ACHN (cell line): ENCODE measurements at regions not wholly inside any gene's neighbourhood (a gene's known extent, or its start where the extent isn't known, plus 50 kb on each side); places are given as distances from the start of the nearest gene placed in this dataset.

Source experiments
- DNase-seq: peaks from one replicate; pipeline ENCODE4 v3.0.0-alpha.2; 2015
- in situ Hi-C: cut with HindIII; loops from 2 replicates; pipeline ENCODE4 v1.10.0; 2017; ENCODE audit warnings: low sequenced_read_pairs, low pct_ligation_motif_present, low pct_unique_long_range_greater_than_20kb

- in situ Hi-C loops, result no loop called here
Measured at GRCh38 chr9:134553061-134553891, 88.3 kb upstream of the COL5A1 start.

GRCh38 chr9:134553996-134554372 lies 87.6 kb upstream of the COL5A1 start:
- DNase-seq, result no peak

More at GRCh38 chr9:134553061-134553891, 88.3 kb upstream of the COL5A1 start:
- no peak for DNase-seq

GRCh38 chr9:134554373-134555093 lies 87.1 kb upstream of the COL5A1 start:
- in situ Hi-C loops, result no loop called here
- DNase-seq, result no peak

More at GRCh38 chr9:134553996-134554372, 87.6 kb upstream of the COL5A1 start:
- in situ Hi-C loops, result no loop called here

GRCh38 chr9:134555094-134555650 lies 86.4 kb upstream of the COL5A1 start:
- no peak for DNase-seq
- in situ Hi-C loops, result no loop called here

- no peak for DNase-seq
- in situ Hi-C loops, result no loop called here
Measured at GRCh38 chr9:134556531-134557068, 85.0 kb upstream of the COL5A1 start.

- DNase-seq, result no peak
- in situ Hi-C loops, result no loop called here
Measured at GRCh38 chr9:134557331-134557730, 84.3 kb upstream of the COL5A1 start.

GRCh38 chr9:134558124-134558905 lies 83.3 kb upstream of the COL5A1 start:
- in situ Hi-C loops, result no loop called here
- no peak for DNase-seq

- in situ Hi-C loops, result no loop called here
- no peak for DNase-seq
Measured at GRCh38 chr9:134559013-134559412, 82.6 kb upstream of the COL5A1 start.

- DNase-seq, result no peak
- in situ Hi-C loops, result no loop called here
Measured at GRCh38 chr9:134560206-134560605, 81.4 kb upstream of the COL5A1 start.

- DNase-seq, result no peak
Measured at GRCh38 chr9:134560654-134561053, 80.9 kb upstream of the COL5A1 start.

GRCh38 chr9:134561427-134562145 lies 80.0 kb upstream of the COL5A1 start:
- in situ Hi-C loops, result no loop called here
- DNase-seq, result no peak

More at GRCh38 chr9:134560654-134561053, 80.9 kb upstream of the COL5A1 start:
- in situ Hi-C loops, result no loop called here

- no peak for DNase-seq
- in situ Hi-C loops, result no loop called here
Measured at GRCh38 chr9:134562146-134562849, 79.3 kb upstream of the COL5A1 start.

- in situ Hi-C loops, result no loop called here
- no peak for DNase-seq
Measured at GRCh38 chr9:134563397-134563796, 78.2 kb upstream of the COL5A1 start.

- DNase-seq, result no peak
- in situ Hi-C loops, result no loop called here
Measured at GRCh38 chr9:134564431-134565170, 77.0 kb upstream of the COL5A1 start.

GRCh38 chr9:134565316-134565915 lies 76.2 kb upstream of the COL5A1 start:
- no peak for DNase-seq
- in situ Hi-C loops, result no loop called here

- DNase-seq, result no peak
- in situ Hi-C loops, result no loop called here
Measured at GRCh38 chr9:134566196-134566847, 75.3 kb upstream of the COL5A1 start.
